HepG2 (cell line): ENCODE measurements at regions not wholly inside any gene's neighbourhood (a gene's known extent, or its start where the extent isn't known, plus 50 kb on each side); places are given as distances from the start of the nearest gene placed in this dataset.
A peak's percentile ranks its signal among the peaks of the same experiment; 100 is the strongest.

Experiments
- ATAC-seq: fragments of 200-7000 bp; cut with Tn5 transposase; 3 replicates; pipeline ENCODE4 v1.9.1; 2020; ENCODE audit warnings: mild to moderate bottlenecking, moderate library complexity
- BruUV-seq: library from RNA; stranded (reverse); fragments of 400-500 nt; replicated peaks from 2 replicates; lab custom pipeline; 2021; lab: Mats Ljungman, UMichigan
- CTCF ChIA-PET: fragments of 300-600 bp; formaldehyde crosslinking; extraction: SDS; loops from one replicate; lab custom pipeline; 2021; ENCODE audit warnings: low total read pairs, inconsistent platforms, low intra/inter-chr PET ratio; lab: Yijun Ruan, JAX
- POLR2A ChIA-PET: fragments of 350-600 bp; sonication (Branson Sonifier 250); formaldehyde crosslinking; loops from one replicate; lab custom pipeline; 2020; ENCODE audit warnings: antibody characterized with exemption, inconsistent platforms; lab: Yijun Ruan, JAX
- DNase-seq: peaks from one replicate; pipeline ENCODE4 v3.0.0-alpha.2; 2015; ENCODE audit warnings: low spot score
- FAIRE-seq: peaks from 3 replicates; lab custom pipeline; 2011; peaks lifted over from hg19 to GRCh38; lab: Jason Lieb, UNC
- H2AFZ ChIP-seq: one replicate; pipeline ENCODE4 v1.6.1; 2011; ENCODE audit warnings: low read length, inconsistent platforms
- H3K27ac ChIP-seq: fragments of 300-600 bp; 3 replicates; pipeline ENCODE4 v1.8.0; 2011; ENCODE audit warnings: mixed run types, mild to moderate bottlenecking, mixed read lengths, low read length, inconsistent platforms; ENCODE audit not compliant: insufficient read depth; ENCODE audit errors: extremely low read length
- H3K27me3 ChIP-seq, 2 experiments: fragments of 200-600 bp in 1 of 2; 2 replicates in 1 of 2; 3 replicates in 1 of 2; pipeline versions ENCODE4 v1.6.0 to v1.8.0; 2011; ENCODE audit warnings: low read length in 2 of 2, mild to moderate bottlenecking in 2 of 2, moderate library complexity in 2 of 2, inconsistent platforms in 1 of 2; ENCODE audit not compliant: insufficient read depth in 2 of 2, control insufficient read depth in 1 of 2
- H3K36me3 ChIP-seq, 2 experiments: fragments of 200-600 bp in 1 of 2; replicated peaks in 1 of 2; 2 replicates in 1 of 2; 3 replicates in 1 of 2; pipeline versions ENCODE4 v1.5.1 to v1.8.0; 2011; ENCODE audit warnings: low read length in 2 of 2, inconsistent platforms in 1 of 2; ENCODE audit not compliant: insufficient read depth in 2 of 2, control insufficient read depth in 1 of 2
- H3K4me1 ChIP-seq: 2 replicates; pipeline ENCODE4 v1.5.1; 2012; ENCODE audit warnings: low read length, inconsistent platforms; ENCODE audit not compliant: insufficient read depth
- H3K4me2 ChIP-seq: 2 replicates; pipeline ENCODE4 v1.6.0; 2011; ENCODE audit warnings: low read depth, low read length, inconsistent platforms
- H3K4me3 ChIP-seq, 3 experiments: fragments of 200-600 bp in 1 of 3; sonication (generic), shearing (Covaris generic) in 1 of 3; replicated peaks in 1 of 3; 2 replicates each; pipeline ENCODE4 v1.5.1; 2011 to 2016; ENCODE audit warnings: low read length in 3 of 3, inconsistent platforms in 2 of 3, low read depth in 2 of 3, mild to moderate bottlenecking in 2 of 3, control low read depth in 1 of 3, mixed read lengths in 1 of 3; ENCODE audit not compliant: insufficient read depth in 1 of 3
- H3K79me2 ChIP-seq: one replicate; pipeline ENCODE4 v1.6.1; 2011; ENCODE audit warnings: low read length, inconsistent platforms; ENCODE audit not compliant: insufficient read depth
- H3K9ac ChIP-seq: 2 replicates; pipeline ENCODE4 v1.6.0; 2011; ENCODE audit warnings: mild to moderate bottlenecking, low read depth, low read length, inconsistent platforms; ENCODE audit not compliant: insufficient read depth
- H3K9me3 ChIP-seq: 2 replicates; pipeline ENCODE4 v1.5.1; 2012; ENCODE audit warnings: mild to moderate bottlenecking, low read length
- H4K20me1 ChIP-seq: 2 replicates; pipeline ENCODE4 v1.6.0; 2011; ENCODE audit warnings: inconsistent platforms, mild to moderate bottlenecking, low read length, moderate library complexity; ENCODE audit not compliant: insufficient read depth
- ETV5 ChIP-seq: IDR thresholded peaks from 2 replicates; pipeline ENCODE4 v1.6.1; 2018; ENCODE audit warnings: missing biosample characterization, missing genetic modification reagents, inconsistent platforms, borderline replicate concordance
- GABPA ChIP-seq, 2 experiments: IDR thresholded peaks; 2 replicates each; pipeline ENCODE4 v1.6.1; 2011 to 2016; ENCODE audit warnings: low read depth in 2 of 2, low read length in 1 of 2, missing biosample characterization in 1 of 2, missing genetic modification characterization in 1 of 2
- GABPB1 ChIP-seq: IDR thresholded peaks from 2 replicates; pipeline ENCODE4 v1.6.1; 2016; ENCODE audit warnings: mild to moderate bottlenecking, missing genetic modification reagents, moderate library complexity, missing compliant biosample characterization
- HDAC2 ChIP-seq: sonication (generic); formaldehyde crosslinking; IDR thresholded peaks from 2 replicates; pipeline ENCODE4 v1.4.0; 2020; ENCODE audit warnings: missing genetic modification reagents
- HMG20A ChIP-seq: IDR thresholded peaks from 2 replicates; pipeline ENCODE4 v1.6.1; 2016; ENCODE audit warnings: borderline replicate concordance
- JUNB ChIP-seq: sonication (generic); formaldehyde crosslinking; IDR thresholded peaks from 2 replicates; pipeline ENCODE4 v1.8.0; 2022; ENCODE audit warnings: missing genetic modification reagents, mild to moderate bottlenecking, borderline replicate concordance
- KMT2A ChIP-seq: sonication (generic); formaldehyde crosslinking; IDR thresholded peaks from 2 replicates; pipeline ENCODE4 v1.4.0; 2020; ENCODE audit warnings: missing genetic modification reagents
- RARA ChIP-seq: IDR thresholded peaks from 2 replicates; pipeline ENCODE4 v1.6.1; 2016; ENCODE audit warnings: missing genetic modification reagents, missing compliant biosample characterization
- SIN3A ChIP-seq: IDR thresholded peaks from 2 replicates; pipeline ENCODE4 v1.6.1; 2011; ENCODE audit warnings: low read depth, mild to moderate bottlenecking, control low read depth, low read length, borderline replicate concordance
- STAG1 ChIP-seq: sonication (generic); formaldehyde crosslinking; IDR thresholded peaks from 2 replicates; pipeline ENCODE4 v1.4.0; 2020; ENCODE audit warnings: missing genetic modification reagents
- ZNF160 ChIP-seq: sonication (generic); formaldehyde crosslinking; IDR thresholded peaks from 2 replicates; pipeline ENCODE4 v1.8.0; 2022; ENCODE audit warnings: mild to moderate bottlenecking, inconsistent platforms, missing genetic modification reagents
- ZNF251 ChIP-seq: sonication (generic); formaldehyde crosslinking; IDR thresholded peaks from 2 replicates; pipeline ENCODE4 v1.9.0; 2021; ENCODE audit warnings: mild to moderate bottlenecking, missing genetic modification reagents
- ZNF550 ChIP-seq: sonication (generic); formaldehyde crosslinking; IDR thresholded peaks from 2 replicates; pipeline ENCODE4 v1.4.0; 2020; ENCODE audit warnings: mild to moderate bottlenecking, missing genetic modification reagents, borderline replicate concordance
- WGBS: methylation state at CpG from one replicate; pipeline ENCODE4 v1.1.6; 2017; ENCODE audit warnings: low lambda C conversion rate; 5-methylcytosine and 5-hydroxymethylcytosine counted together
- in situ Hi-C: cut with HindIII; loops from 2 replicates; pipeline ENCODE4 v1.10.0; 2017; ENCODE audit warnings: low pct_unique_long_range_greater_than_20kb; ENCODE audit not compliant: extremely low pct_ligation_motif_present
- intact Hi-C: fragments of 100-400 bp; cut with micrococcal nuclease; formaldehyde crosslinking; loops from one replicate; pipeline ENCODE4 v1.10.0; 2022; ENCODE audit not compliant: unreplicated experiment
- TF ChIP-seq, protein P1 (sequence below): IDR thresholded peaks from 2 replicates; pipeline ENCODE4 v1.4.0; 2020; ENCODE audit warnings: mild to moderate bottlenecking, missing genetic modification reagents
- TF ChIP-seq, protein P2 (sequence below): sonication (generic); formaldehyde crosslinking; IDR thresholded peaks from 2 replicates; pipeline ENCODE4 v1.5.0; 2020; ENCODE audit warnings: mild to moderate bottlenecking, missing genetic modification reagents, moderate library complexity
- TF ChIP-seq, protein P3 (sequence below): fragments of 450-650 bp; IDR thresholded peaks from 2 replicates; pipeline ENCODE4 v1.6.1; 2017

DNA sequence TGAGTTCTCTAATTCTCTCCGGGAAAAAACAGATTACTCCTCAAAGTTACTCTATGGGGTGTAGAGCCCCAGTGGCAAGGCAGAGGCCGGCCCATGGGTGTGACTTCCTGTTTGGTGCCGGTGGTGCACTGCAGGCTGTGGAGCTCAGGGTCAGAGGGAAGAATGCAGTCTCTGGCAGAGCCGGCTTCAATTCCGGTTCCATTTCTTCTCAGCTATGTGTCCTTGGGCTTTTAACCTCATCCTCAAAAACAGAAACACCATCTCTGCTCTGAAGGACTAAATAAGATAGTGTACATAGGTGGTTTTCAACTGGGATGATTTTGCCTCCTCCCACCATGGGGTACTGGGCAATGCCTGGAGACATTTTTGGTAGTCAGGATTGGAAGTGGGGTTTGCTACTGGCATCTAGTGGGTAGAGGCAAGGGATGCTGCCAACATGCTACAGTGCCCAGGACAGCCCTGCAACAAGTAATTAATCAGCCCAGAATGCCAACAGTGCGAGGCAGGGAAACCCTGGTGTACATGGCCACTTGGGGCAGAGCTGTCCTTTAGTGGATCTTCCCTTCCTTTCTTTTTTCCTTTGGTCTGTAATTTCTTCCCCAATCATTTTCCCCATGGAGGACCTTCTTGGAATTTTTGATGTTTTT, 81.2 kb downstream of the INSIG2 start:
- Histone ChIP-seq H3K79me2 (no peaks in the 10 kb centered on the region), H3K9ac (no peak overlapping the region), H3K4me1 (0 out of 2 replicates have a peak, but pooled peaks cover 13% of the 10 kb centered on the region), H3K4me3 (no peak overlapping the region), H3K27ac (no peak overlapping the region), H2AFZ (no peak overlapping the region), H3K27me3 (peaks cover 0 to 3% of the 10 kb centered on the region in 2 experiments; a peak in 1 of 5 replicates), H3K36me3 (no peaks in the 10 kb centered on the region), H3K9me3 (peaks cover 17% of the 10 kb centered on the region; the same call in 1 of the 2 replicates), H4K20me1 (no peaks in the 10 kb centered on the region), H3K4me2 (0 out of 2 replicates have a peak overlapping the region, but pooled peaks have one; percentile 14)
- ChIA-PET POLR2A (no interaction called here), CTCF (no interaction called here)
- DNase-seq (no peak), FAIRE-seq (no peak), ATAC-seq (peak; percentile 90)
- intact Hi-C loops (no loop called here), in situ Hi-C loops (no loop called here)
- 50% methylated on average over 6 of the region's 6 CpGs for WGBS
- no TSS peak for BruUV-seq
- TF ChIP-seq HDAC2 (CRISPR knock-in tag): peak; percentile 20; the same call in 1 of the 2 replicates
- TF ChIP-seq, protein P1, sequence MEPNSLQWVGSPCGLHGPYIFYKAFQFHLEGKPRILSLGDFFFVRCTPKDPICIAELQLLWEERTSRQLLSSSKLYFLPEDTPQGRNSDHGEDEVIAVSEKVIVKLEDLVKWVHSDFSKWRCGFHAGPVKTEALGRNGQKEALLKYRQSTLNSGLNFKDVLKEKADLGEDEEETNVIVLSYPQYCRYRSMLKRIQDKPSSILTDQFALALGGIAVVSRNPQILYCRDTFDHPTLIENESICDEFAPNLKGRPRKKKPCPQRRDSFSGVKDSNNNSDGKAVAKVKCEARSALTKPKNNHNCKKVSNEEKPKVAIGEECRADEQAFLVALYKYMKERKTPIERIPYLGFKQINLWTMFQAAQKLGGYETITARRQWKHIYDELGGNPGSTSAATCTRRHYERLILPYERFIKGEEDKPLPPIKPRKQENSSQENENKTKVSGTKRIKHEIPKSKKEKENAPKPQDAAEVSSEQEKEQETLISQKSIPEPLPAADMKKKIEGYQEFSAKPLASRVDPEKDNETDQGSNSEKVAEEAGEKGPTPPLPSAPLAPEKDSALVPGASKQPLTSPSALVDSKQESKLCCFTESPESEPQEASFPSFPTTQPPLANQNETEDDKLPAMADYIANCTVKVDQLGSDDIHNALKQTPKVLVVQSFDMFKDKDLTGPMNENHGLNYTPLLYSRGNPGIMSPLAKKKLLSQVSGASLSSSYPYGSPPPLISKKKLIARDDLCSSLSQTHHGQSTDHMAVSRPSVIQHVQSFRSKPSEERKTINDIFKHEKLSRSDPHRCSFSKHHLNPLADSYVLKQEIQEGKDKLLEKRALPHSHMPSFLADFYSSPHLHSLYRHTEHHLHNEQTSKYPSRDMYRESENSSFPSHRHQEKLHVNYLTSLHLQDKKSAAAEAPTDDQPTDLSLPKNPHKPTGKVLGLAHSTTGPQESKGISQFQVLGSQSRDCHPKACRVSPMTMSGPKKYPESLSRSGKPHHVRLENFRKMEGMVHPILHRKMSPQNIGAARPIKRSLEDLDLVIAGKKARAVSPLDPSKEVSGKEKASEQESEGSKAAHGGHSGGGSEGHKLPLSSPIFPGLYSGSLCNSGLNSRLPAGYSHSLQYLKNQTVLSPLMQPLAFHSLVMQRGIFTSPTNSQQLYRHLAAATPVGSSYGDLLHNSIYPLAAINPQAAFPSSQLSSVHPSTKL (CRISPR knock-in tag): 0 out of 2 replicates have a peak, but pooled peaks have one; percentile 14
- TF ChIP-seq, protein P2, sequence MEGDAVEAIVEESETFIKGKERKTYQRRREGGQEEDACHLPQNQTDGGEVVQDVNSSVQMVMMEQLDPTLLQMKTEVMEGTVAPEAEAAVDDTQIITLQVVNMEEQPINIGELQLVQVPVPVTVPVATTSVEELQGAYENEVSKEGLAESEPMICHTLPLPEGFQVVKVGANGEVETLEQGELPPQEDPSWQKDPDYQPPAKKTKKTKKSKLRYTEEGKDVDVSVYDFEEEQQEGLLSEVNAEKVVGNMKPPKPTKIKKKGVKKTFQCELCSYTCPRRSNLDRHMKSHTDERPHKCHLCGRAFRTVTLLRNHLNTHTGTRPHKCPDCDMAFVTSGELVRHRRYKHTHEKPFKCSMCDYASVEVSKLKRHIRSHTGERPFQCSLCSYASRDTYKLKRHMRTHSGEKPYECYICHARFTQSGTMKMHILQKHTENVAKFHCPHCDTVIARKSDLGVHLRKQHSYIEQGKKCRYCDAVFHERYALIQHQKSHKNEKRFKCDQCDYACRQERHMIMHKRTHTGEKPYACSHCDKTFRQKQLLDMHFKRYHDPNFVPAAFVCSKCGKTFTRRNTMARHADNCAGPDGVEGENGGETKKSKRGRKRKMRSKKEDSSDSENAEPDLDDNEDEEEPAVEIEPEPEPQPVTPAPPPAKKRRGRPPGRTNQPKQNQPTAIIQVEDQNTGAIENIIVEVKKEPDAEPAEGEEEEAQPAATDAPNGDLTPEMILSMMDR (CRISPR knock-in tag): 0 out of 2 replicates have a peak, but pooled peaks have one; percentile 11
- TF ChIP-seq ETV5: peak; percentile 55; the same call in 1 of the 2 replicates
- 0 out of 2 replicates have a peak, but pooled peaks have one; percentile 37 for TF ChIP-seq RARA (CRISPR knock-in tag)
- no peak for TF ChIP-seq HMG20A (CRISPR knock-in tag)
- TF ChIP-seq ZNF251 (CRISPR knock-in tag): no peak
- TF ChIP-seq GABPA (IDR thresholded peaks at IDR 0.05; ENCODE audit: low read depth, low read length): no peak
- peak; percentile 62 for TF ChIP-seq GABPA (CRISPR knock-in tag; IDR thresholded peaks at IDR 0.05; ENCODE audit: low read depth)
- TF ChIP-seq, protein P3, sequence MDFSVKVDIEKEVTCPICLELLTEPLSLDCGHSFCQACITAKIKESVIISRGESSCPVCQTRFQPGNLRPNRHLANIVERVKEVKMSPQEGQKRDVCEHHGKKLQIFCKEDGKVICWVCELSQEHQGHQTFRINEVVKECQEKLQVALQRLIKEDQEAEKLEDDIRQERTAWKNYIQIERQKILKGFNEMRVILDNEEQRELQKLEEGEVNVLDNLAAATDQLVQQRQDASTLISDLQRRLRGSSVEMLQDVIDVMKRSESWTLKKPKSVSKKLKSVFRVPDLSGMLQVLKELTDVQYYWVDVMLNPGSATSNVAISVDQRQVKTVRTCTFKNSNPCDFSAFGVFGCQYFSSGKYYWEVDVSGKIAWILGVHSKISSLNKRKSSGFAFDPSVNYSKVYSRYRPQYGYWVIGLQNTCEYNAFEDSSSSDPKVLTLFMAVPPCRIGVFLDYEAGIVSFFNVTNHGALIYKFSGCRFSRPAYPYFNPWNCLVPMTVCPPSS: no peak
- no peak for TF ChIP-seq ZNF550 (CRISPR knock-in tag)
- no peak for TF ChIP-seq ZNF160 (CRISPR knock-in tag)
- no peak for TF ChIP-seq KMT2A (CRISPR knock-in tag)
- TF ChIP-seq STAG1 (CRISPR knock-in tag): no peak
- no peak for TF ChIP-seq SIN3A
- peak; percentile 37; the same call in 1 of the 2 replicates for TF ChIP-seq GABPB1
- TF ChIP-seq JUNB (CRISPR knock-in tag): no peak
